Stimulated activated CD4-positive, alpha-beta T cell treated with anti-CD3 and anti-CD28 coated beads, TNF-alpha, amount 100 ng/mL, for 24 hours (primary cell): ENCODE measurements at regions not wholly inside any gene's neighbourhood (a gene's known extent, or its start where the extent isn't known, plus 50 kb on each side); places are given as distances from the start of the nearest gene placed in this dataset.

Experiments used
- DNase-seq, 3 experiments: peaks; one replicate each; pipeline ENCODE4 v3.0.0-alpha.2; 2020; ENCODE audit warnings: low read depth in 3 of 3

- peak; percentile 26 to 51 (median 45) for DNase-seq
Measured at GRCh38 chr19:30784850-30785457, 412.8 kb downstream of the ZNF536 start.

GRCh38 chr19:30783936-30784335, 411.8 kb downstream of the ZNF536 start:
- no peak for DNase-seq

GRCh38 chr19:30783212-30783611, 411.0 kb downstream of the ZNF536 start:
- no peak for DNase-seq

- no peak for DNase-seq
Measured at GRCh38 chr19:30781519-30781918, 409.3 kb downstream of the ZNF536 start.

GRCh38 chr19:30781047-30781446, 408.9 kb downstream of the ZNF536 start:
- no peak for DNase-seq

- DNase-seq = no peak
Measured at GRCh38 chr19:30780456-30780855, 408.3 kb downstream of the ZNF536 start.

GRCh38 chr19:30780032-30780431, 407.8 kb downstream of the ZNF536 start:
- no peak for DNase-seq

- no peak for DNase-seq
Measured at GRCh38 chr19:30778961-30779715, 407.0 kb downstream of the ZNF536 start.

GRCh38 chr19:30778061-30778460, 405.9 kb downstream of the ZNF536 start:
- DNase-seq = no peak

- no peak for DNase-seq
Measured at GRCh38 chr19:30775956-30776355, 403.8 kb downstream of the ZNF536 start.

- DNase-seq = no peak
Measured at GRCh38 chr19:30774252-30774766, 402.1 kb downstream of the ZNF536 start.

GRCh38 chr19:30762651-30763050, 390.5 kb downstream of the ZNF536 start:
- no peak for DNase-seq

GRCh38 chr19:30760014-30760413, 387.8 kb downstream of the ZNF536 start:
- no peak for DNase-seq

GRCh38 chr19:30757837-30758617, 385.8 kb downstream of the ZNF536 start:
- DNase-seq = no peak

GRCh38 chr19:30757104-30757836, 385.1 kb downstream of the ZNF536 start:
- DNase-seq = no peak

GRCh38 chr19:30755581-30755980, 383.4 kb downstream of the ZNF536 start:
- DNase-seq = no peak

GRCh38 chr19:30754162-30754561, 382.0 kb downstream of the ZNF536 start:
- DNase-seq = no peak

GRCh38 chr19:30752876-30753275, 380.7 kb downstream of the ZNF536 start:
- no peak for DNase-seq

- DNase-seq = no peak
Measured at GRCh38 chr19:30752201-30752600, 380.0 kb downstream of the ZNF536 start.

GRCh38 chr19:30745476-30745985, 373.3 kb downstream of the ZNF536 start:
- no peak for DNase-seq

GRCh38 chr19:30744741-30745475, 372.7 kb downstream of the ZNF536 start:
- no peak for DNase-seq
